ENCODE measurements at regions not wholly inside any gene's neighbourhood (a gene's known extent, or its start where the extent isn't known, plus 50 kb on each side); places are given as distances from the start of the nearest gene placed in this dataset.

DNA sequence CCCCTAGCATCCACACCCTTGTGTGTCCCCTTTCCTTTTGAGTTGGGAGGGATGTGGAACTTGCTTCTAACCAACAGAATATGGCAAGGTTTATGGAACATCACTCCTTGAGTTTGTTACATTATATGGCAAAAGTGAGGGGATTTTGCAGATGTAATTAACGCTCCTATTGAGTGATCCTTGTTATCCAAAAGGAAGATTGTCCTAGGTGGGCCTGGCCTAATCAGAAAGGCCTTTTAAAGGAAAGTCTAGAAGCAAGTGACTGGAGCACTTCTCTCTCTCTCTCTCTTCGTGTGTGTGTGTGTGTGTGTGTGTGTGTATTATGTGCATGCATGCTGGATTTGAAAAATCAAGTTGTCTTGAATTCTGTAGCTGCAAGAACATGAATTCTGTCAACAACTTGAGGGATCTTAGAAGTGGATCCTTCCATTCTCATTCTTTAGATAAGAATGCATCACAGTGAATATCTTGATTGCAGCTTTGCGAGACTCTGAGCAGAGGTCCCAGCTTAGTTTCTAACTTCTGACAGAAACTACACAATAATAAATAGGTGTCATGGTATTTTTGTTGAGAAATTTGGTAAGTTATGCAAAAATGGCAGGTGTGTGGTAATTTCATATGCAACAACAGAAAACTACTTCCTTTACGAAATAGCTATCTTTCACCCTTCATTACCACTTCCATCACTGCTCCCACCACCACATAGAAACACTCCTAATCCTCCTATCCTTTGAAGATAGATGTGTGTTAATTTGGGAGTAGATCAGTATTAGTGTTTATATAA, 360.9 kb upstream of the CBLB start:
- DNase-seq = no peak

GRCh38 chr3:106231086-106231485, 362.3 kb upstream of the CBLB start:
- DNase-seq = no peak

- DNase-seq = no peak
Measured at GRCh38 chr3:106232956-106233355, 364.1 kb upstream of the CBLB start.

DNA sequence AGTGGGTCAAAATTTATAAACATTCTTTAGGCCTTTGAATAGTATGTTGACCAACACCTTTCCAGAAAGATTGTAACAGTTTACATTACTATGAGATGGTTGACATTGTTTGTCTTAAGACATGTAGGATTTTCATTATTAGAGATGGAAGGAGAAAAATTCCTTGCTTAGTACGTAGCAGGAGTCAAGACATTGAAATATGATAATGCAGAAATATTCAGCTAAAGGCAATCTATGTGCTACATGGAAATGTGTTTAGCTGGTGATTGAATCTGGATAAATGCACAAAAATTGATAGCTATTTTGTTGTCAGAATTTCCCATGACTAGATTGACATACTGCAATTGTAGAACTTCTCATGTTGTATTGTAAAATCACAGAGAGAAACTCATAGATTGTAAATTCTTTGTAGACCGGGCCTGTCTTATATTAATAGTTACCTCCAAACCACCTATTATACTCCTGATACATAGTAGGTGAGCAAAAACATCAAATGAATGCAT, 370.4 kb upstream of the CBLB start:
- no peak for DNase-seq

GRCh38 chr3:106241593-106241992, 372.8 kb upstream of the CBLB start:
- no peak for DNase-seq

DNA sequence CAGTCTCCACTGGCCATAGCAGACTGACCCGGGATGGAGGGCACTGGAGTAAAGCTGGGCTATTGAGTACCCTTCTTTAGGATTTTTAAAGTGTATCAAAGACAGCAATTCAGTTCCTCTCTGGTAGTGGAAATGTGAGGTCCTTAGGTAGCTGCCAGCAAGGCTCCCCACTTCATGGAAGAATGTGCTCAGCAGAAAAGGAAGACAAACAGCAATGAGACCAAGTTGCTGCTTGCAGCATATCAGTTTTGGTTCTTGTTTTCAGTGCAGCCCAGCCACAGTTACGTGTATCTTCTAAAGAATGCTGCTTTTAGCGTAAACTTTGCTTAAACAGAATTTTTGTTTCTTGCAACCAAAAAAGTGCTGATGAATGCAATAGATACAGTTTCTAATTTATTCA, 374.0 kb upstream of the CBLB start:
- no peak for DNase-seq

GRCh38 chr3:106245400-106245799, 376.6 kb upstream of the CBLB start:
- DNase-seq = no peak

DNA sequence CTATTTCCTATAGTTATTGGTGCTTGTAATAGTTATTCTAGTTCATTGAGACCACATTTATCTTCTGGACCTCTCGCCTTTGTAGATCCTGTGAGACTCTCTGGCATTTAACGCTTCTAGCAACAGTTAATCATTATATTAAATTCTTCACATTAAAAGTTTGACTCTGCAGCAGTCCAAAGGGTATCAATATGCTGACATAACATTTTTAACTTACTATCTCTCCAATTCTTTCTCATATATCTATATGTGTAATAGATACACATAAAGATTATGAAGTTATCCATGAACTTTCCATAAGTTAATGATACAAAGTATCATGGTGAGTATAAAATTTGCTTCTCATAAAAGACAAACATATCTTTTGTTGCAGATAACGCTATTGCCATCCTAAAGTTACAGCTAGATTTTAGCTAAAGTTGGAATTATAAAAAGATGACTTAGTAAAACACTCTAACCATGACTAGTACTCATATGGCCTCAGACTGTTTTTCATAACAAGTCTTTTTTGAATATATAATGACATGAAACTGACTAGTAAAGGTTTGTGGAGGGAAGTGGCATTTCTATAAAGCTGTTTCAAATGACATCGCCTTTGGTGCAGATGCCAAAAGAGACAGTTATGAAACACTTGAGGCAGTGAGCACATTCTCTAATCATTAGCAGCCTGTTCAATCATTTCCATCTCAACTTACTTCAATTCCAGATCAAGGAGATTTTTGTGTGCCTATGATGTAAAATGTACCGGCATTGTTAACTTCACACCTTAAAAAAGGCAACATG, 379.3 kb upstream of the CBLB start:
- no peak for DNase-seq

GRCh38 chr3:106249159-106249558, 380.3 kb upstream of the CBLB start:
- no peak for DNase-seq

GRCh38 chr3:106249981-106250380, 381.2 kb upstream of the CBLB start:
- DNase-seq = no peak

DNA sequence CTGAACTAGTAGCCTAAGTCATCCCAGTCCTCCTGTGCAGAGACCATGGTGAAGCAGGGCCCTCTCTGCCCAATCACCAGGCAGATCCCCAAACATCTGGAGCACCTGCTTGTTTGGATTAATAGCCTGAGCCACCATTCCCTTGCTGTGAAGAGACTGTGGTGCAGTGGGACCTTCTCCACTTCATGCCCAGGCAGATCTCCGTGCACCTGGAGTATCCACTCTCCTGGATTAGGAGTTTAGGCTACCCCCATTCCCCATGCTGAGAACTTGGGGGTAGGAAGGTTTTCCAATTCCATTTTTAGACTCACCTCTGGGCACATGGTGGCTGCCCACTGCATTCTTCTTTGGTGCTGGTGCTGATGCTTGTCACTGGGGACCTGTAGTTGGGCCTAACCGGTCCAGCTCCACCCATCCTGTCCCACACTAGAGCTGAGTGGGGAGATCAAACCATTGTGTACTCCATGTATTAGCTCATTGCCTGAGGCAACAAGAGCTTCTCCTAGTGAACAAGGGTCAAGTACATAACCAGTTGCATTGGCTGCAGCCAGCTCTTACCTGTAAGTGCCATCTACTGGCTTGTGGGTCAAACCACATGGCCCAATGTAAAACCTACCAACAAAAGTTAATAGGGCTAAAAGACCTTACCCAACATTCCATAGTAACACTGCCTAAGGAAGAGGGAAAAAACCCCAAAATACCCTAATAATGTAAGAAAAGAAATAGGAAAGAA, 382.5 kb upstream of the CBLB start:
- no peak for DNase-seq

DNA sequence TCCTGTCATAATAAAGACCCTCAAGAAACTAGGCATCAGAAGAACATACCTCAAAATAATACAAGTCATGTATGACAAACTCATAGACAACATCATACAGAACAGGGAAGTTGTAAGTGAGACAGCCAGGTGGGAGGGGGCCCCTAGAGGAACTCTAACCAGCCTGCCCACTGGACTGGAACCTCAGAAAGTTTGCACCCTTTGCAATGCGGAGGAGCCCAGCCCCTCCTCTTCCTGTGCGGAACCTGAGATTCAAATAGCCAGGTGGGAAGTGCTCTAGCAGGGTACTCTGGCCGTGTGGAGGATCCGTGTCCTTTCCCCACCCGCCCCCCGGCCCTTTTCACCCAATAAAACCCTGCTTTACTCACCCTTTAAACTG, 387.0 kb upstream of the CBLB start:
- no peak for DNase-seq

GRCh38 chr3:106256249-106256957, 387.6 kb upstream of the CBLB start:
- no peak for DNase-seq

DNA sequence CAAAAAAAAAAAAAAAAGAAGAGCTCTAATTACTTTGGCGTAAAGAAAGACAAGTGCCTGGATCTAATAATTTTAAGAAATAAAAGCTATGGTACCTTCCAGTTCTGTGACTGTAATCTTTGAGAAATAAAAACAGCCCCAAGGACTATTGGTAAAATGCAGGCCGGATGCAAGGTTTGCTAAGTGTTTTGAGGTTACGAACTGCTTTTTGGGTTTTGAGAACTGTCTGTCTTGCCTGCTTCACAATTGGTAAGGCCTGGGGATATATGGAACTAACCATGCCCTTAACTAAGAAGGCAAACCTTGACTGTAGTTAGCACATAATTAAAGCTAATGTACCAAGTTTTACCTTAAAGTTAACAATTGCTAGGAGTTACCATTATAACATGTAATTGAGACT, 388.4 kb upstream of the CBLB start:
- DNase-seq = no peak

GRCh38 chr3:106261396-106261795, 392.6 kb upstream of the CBLB start:
- DNase-seq = no peak

GRCh38 chr3:106261915-106262683, 393.3 kb upstream of the CBLB start:
- DNase-seq = no peak

GRCh38 chr3:106263011-106263410, 394.2 kb upstream of the CBLB start:
- DNase-seq = no peak

- no peak for DNase-seq
Measured at GRCh38 chr3:106263546-106263945, 394.7 kb upstream of the CBLB start.

DNA sequence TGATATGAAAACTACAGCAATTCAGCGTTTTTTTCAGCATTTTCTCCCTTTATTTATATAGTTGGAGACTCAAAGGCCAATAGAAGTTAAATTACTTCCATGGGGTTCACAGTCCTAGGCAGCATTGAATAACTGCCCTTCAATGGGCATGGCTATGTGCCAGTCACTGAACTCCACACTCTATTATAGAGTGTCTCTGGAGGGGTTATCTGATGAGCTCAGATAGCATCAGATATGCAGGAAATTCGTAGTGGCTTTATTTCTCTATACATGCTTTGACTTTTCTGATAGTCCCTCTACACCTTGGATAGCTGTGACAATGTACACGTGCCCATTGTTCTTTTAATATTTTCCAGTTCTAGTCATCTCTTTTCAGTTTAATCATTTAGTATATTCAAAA, 396.9 kb upstream of the CBLB start:
- DNase-seq = no peak

- DNase-seq = no peak
Measured at GRCh38 chr3:106268696-106269095, 399.9 kb upstream of the CBLB start.

GRCh38 chr3:106272302-106272701, 403.5 kb upstream of the CBLB start:
- DNase-seq = no peak

GRCh38 chr3:106275592-106275991, 406.8 kb upstream of the CBLB start:
- no peak for DNase-seq
